Activated naive CD4-positive, alpha-beta T cell treated with anti-CD3 and anti-CD28 coated beads for 36 hours (primary cell): ENCODE measurements at regions not wholly inside any gene's neighbourhood (a gene's known extent, or its start where the extent isn't known, plus 50 kb on each side); places are given as distances from the start of the nearest gene placed in this dataset.

ENCODE experiments used
- CTCF ChIA-PET: fragments of 350-600 bp; sonication (Branson Sonifier 250); formaldehyde crosslinking; loops from one replicate; lab custom pipeline; 2021; ENCODE audit warnings: antibody characterized with exemption; lab: Charles Lee
- DNase-seq: peaks from one replicate; pipeline ENCODE4 v3.0.0-alpha.2; 2020
- H3K27ac Mint-ChIP-seq: one replicate; pipeline ENCODE4 v1.8.0; 2021; ENCODE audit warnings: mild to moderate bottlenecking, mixed read lengths
- H3K27me3 Mint-ChIP-seq: one replicate; pipeline ENCODE4 v1.8.0; 2021; ENCODE audit warnings: low read depth, mixed read lengths
- H3K36me3 Mint-ChIP-seq: one replicate; pipeline ENCODE4 v1.8.0; 2021; ENCODE audit warnings: low read depth, mixed read lengths
- H3K4me1 Mint-ChIP-seq: one replicate; pipeline ENCODE4 v1.8.0; 2021; ENCODE audit warnings: low read depth, mixed read lengths
- H3K4me3 Mint-ChIP-seq: one replicate; pipeline ENCODE4 v1.8.0; 2021; ENCODE audit warnings: mild to moderate bottlenecking, moderate library complexity, mixed read lengths
- H3K9me3 Mint-ChIP-seq: one replicate; pipeline ENCODE4 v1.8.0; 2021; ENCODE audit warnings: mixed read lengths
- intact Hi-C: fragments of 100-400 bp; cut with micrococcal nuclease; formaldehyde crosslinking; loops from one replicate; pipeline ENCODE4 v1.15.1; 2023

- intact Hi-C loops: no loop called here
- Mint-ChIP-seq H3K4me3 (no peak overlapping the region), H3K36me3 (no peaks in the 10 kb centered on the region), H3K27me3 (no peaks in the 10 kb centered on the region), H3K27ac (no peak overlapping the region), H3K9me3 (no peaks in the 10 kb centered on the region), H3K4me1 (no peaks in the 10 kb centered on the region)
- no peak for DNase-seq
- CTCF ChIA-PET: no interaction called here
Measured at GRCh38 chr13:103157434-103158145, 91.4 kb upstream of the SLC10A2 start.

GRCh38 chr13:103157016-103157415, 90.8 kb upstream of the SLC10A2 start:
- no peaks in the 10 kb centered on the region for H3K27me3 Mint-ChIP-seq
- H3K4me3 Mint-ChIP-seq: no peak overlapping the region
- CTCF ChIA-PET: interaction anchor here (0.6 kb wide), 1 partner anchor 319 kb away, joined by 3 read pairs; no protein-coding TSS in a partner anchor
- H3K27ac Mint-ChIP-seq: no peak overlapping the region
- H3K9me3 Mint-ChIP-seq: no peaks in the 10 kb centered on the region
- intact Hi-C loops: no loop called here
- no peak for DNase-seq
- H3K4me1 Mint-ChIP-seq: no peaks in the 10 kb centered on the region
- H3K36me3 Mint-ChIP-seq: no peaks in the 10 kb centered on the region

DNA sequence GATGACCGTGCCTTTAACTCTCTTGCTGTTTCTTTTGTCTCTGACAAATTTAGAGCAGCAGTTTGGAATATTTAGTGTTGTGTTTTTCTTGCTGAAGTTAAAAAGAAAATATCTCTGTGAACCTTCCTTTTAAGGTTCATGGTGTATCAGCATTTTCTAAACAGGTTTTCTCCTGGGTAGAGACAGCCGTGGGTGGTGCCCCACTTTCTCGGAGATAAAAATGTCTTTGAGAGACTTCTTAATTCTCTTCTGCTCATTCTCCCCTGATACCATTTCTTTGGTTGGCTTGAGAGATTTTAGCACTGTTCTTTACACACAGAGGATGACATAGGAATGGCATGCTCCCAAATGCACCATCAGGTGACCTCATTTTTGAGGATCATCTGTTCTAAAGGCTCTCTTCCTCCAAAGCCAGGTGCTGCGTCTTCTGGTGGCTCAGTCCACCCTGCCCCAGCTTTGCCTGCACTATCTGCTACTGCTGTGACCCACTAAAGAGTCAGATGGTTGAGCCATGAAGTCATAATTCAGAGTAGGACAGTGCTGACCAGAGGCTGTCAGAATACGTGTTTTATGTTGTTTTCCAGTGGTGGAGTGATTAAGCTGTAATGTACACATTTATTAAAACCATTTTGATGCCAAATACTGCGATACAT, 90.3 kb upstream of the SLC10A2 start:
- intact Hi-C loops: no loop called here
- Mint-ChIP-seq H3K4me1 (no peaks in the 10 kb centered on the region), H3K27ac (no peak overlapping the region), H3K36me3 (no peaks in the 10 kb centered on the region), H3K4me3 (no peak overlapping the region), H3K9me3 (no peaks in the 10 kb centered on the region), H3K27me3 (no peaks in the 10 kb centered on the region)
- no peak for DNase-seq
- CTCF ChIA-PET: interaction anchor here (0.6 kb wide), 1 partner anchor 319 kb away, joined by 3 read pairs; no protein-coding TSS in a partner anchor

GRCh38 chr13:103153466-103153865, 87.2 kb upstream of the SLC10A2 start:
- intact Hi-C loops: no loop called here
- H3K4me3 Mint-ChIP-seq: no peak overlapping the region
- no peaks in the 10 kb centered on the region for H3K36me3 Mint-ChIP-seq
- CTCF ChIA-PET: no interaction called here
- no peak for DNase-seq
- H3K4me1 Mint-ChIP-seq: no peaks in the 10 kb centered on the region
- H3K27me3 Mint-ChIP-seq: no peaks in the 10 kb centered on the region
- H3K9me3 Mint-ChIP-seq: no peaks in the 10 kb centered on the region
- no peak overlapping the region for H3K27ac Mint-ChIP-seq

GRCh38 chr13:103147961-103148360, 81.7 kb upstream of the SLC10A2 start:
- Mint-ChIP-seq H3K27me3 (no peaks in the 10 kb centered on the region), H3K27ac (no peak overlapping the region), H3K9me3 (no peaks in the 10 kb centered on the region), H3K4me1 (no peaks in the 10 kb centered on the region), H3K36me3 (no peaks in the 10 kb centered on the region), H3K4me3 (no peak overlapping the region)
- intact Hi-C loops: loop anchor here (10.0 kb wide), 1 partner anchor 563 kb away; no protein-coding TSS in a partner anchor
- DNase-seq: no peak
- CTCF ChIA-PET: interaction anchor here (0.6 kb wide), 1 partner anchor 107 kb away, joined by 3 read pairs; no protein-coding TSS in a partner anchor

DNA sequence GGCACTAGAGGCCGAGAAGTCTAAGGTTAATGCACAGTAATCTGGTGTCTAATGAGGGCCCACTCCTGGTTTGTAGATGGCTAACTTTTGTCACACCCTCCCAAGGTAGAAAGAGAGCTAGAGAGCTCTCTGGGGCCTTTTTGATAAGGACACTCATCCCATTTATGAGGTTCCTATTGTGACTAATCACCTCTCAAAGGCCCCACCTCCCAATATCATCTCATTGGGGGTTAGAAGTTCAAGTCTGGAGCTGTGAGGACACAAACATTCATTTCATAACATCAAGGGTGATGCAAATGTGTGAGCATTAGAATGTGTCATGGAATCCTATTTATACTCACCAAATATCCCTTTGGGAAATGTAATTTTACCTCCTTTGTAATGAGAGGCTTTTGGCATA, 79.2 kb upstream of the SLC10A2 start:
- intact Hi-C loops: loop anchor here (10.0 kb wide), 1 partner anchor 561 kb away; no protein-coding TSS in a partner anchor
- Mint-ChIP-seq H3K36me3 (no peaks in the 10 kb centered on the region), H3K27ac (no peak overlapping the region), H3K4me1 (no peaks in the 10 kb centered on the region), H3K9me3 (no peaks in the 10 kb centered on the region), H3K4me3 (no peak overlapping the region), H3K27me3 (no peaks in the 10 kb centered on the region)
- DNase-seq: no peak
- CTCF ChIA-PET: no interaction called here

DNA sequence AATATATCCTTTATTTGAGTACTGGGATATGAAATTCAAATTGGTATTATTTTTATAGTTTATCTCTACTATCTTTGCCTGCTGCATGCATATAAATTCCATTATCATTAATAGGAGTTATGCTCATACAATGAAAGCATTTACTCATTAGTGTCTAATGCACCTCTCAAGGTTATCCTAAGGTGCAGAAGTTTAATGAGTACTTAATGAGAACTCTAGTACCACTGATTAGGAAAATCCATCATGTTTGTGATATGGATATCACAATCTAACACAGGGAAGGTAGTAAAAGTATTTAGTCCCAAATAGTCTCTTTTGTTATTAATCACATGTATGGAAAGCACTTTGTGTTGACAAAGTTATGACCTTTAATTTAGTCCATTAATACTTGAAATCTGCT, 77.2 kb upstream of the SLC10A2 start:
- Mint-ChIP-seq H3K27me3 (no peaks in the 10 kb centered on the region), H3K36me3 (no peaks in the 10 kb centered on the region), H3K4me1 (no peaks in the 10 kb centered on the region), H3K4me3 (no peak overlapping the region), H3K27ac (no peak overlapping the region), H3K9me3 (no peaks in the 10 kb centered on the region)
- CTCF ChIA-PET: no interaction called here
- DNase-seq: no peak
- intact Hi-C loops: loop anchor here (10.0 kb wide), 1 partner anchor 559 kb away; no protein-coding TSS in a partner anchor

- intact Hi-C loops: loop anchor here (10.0 kb wide), 1 partner anchor 557 kb away; no protein-coding TSS in a partner anchor
- CTCF ChIA-PET: no interaction called here
- DNase-seq: no peak
- Mint-ChIP-seq H3K27ac (no peak overlapping the region), H3K36me3 (no peaks in the 10 kb centered on the region), H3K9me3 (no peaks in the 10 kb centered on the region), H3K4me3 (no peak overlapping the region), H3K27me3 (no peaks in the 10 kb centered on the region), H3K4me1 (no peaks in the 10 kb centered on the region)
Measured at GRCh38 chr13:103142151-103142550, 75.9 kb upstream of the SLC10A2 start.

DNA sequence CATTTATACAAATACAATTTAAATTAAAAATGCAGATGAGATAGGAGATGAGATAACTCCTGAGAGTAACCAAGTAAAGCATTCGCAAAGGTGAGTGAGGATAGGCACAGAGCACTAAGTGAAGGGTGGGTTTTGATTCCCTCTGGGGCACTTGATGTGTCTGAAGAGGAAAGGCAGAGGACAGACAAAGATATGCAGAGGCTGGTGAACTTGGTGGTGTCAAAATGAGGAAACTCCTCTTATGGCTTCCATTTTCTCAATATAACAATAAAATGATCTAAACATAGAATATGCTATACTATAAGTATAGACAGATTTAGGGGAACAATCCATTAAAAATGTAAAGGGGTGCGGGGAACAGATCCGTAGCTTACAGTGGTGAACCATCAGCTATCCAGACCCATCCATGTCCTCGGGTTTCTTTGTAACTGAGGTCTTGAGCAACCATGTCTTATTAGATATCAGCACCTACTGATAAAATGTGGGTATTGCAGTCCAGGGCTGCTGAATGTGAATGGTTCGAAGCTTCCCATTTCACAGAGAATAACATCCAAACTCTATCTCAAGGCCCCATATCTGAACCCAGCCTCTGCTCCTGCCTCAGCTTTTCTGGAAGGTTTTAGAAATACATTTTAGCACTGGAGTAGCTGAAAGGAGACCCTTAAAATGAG, 73.9 kb upstream of the SLC10A2 start:
- Mint-ChIP-seq H3K4me3 (no peak overlapping the region), H3K4me1 (no peaks in the 10 kb centered on the region), H3K27me3 (no peaks in the 10 kb centered on the region), H3K27ac (no peak overlapping the region), H3K36me3 (no peaks in the 10 kb centered on the region), H3K9me3 (no peaks in the 10 kb centered on the region)
- CTCF ChIA-PET: no interaction called here
- intact Hi-C loops: loop anchor here (1.0 to 10.0 kb wide), 2 partner anchors 224 to 555 kb away; no protein-coding TSS in a partner anchor
- DNase-seq: no peak

GRCh38 chr13:103134271-103134670, 68.1 kb upstream of the SLC10A2 start:
- H3K27ac Mint-ChIP-seq: no peak overlapping the region
- no peaks in the 10 kb centered on the region for H3K9me3 Mint-ChIP-seq
- no peaks in the 10 kb centered on the region for H3K36me3 Mint-ChIP-seq
- H3K4me3 Mint-ChIP-seq: no peak overlapping the region
- peaks cover 9% of the 10 kb centered on the region for H3K27me3 Mint-ChIP-seq
- H3K4me1 Mint-ChIP-seq: no peaks in the 10 kb centered on the region
- intact Hi-C loops: no loop called here
- DNase-seq: no peak
- CTCF ChIA-PET: no interaction called here

GRCh38 chr13:103133556-103133955, 67.3 kb upstream of the SLC10A2 start:
- Mint-ChIP-seq H3K27ac (no peak overlapping the region), H3K36me3 (no peaks in the 10 kb centered on the region), H3K27me3 (peaks cover 9% of the 10 kb centered on the region), H3K9me3 (no peaks in the 10 kb centered on the region), H3K4me1 (no peaks in the 10 kb centered on the region), H3K4me3 (no peak overlapping the region)
- CTCF ChIA-PET: no interaction called here
- intact Hi-C loops: no loop called here
- no peak for DNase-seq

GRCh38 chr13:103130681-103131210, 64.5 kb upstream of the SLC10A2 start:
- Mint-ChIP-seq H3K4me3 (no peak overlapping the region), H3K36me3 (no peaks in the 10 kb centered on the region), H3K9me3 (no peaks in the 10 kb centered on the region), H3K4me1 (no peaks in the 10 kb centered on the region), H3K27me3 (peaks cover 9% of the 10 kb centered on the region), H3K27ac (no peak overlapping the region)
- CTCF ChIA-PET: no interaction called here
- intact Hi-C loops: no loop called here
- no peak for DNase-seq
